Stimulated activated CD8-positive, alpha-beta memory T cell treated with anti-CD3 and anti-CD28 coated beads, Interleukin-15, amount 100 ng/mL, for 24 hours (primary cell): ENCODE measurements at regions not wholly inside any gene's neighbourhood (a gene's known extent, or its start where the extent isn't known, plus 50 kb on each side); places are given as distances from the start of the nearest gene placed in this dataset.
"Not testable (repeated sequence)": the region's sequence is repeated elsewhere in the genome, so short reads cannot be mapped to it uniquely, and the experiment has no call there.

Experiments used
- DNase-seq: peaks from one replicate; pipeline ENCODE4 v3.0.0-alpha.2; 2020; ENCODE audit warnings: low read depth

DNA sequence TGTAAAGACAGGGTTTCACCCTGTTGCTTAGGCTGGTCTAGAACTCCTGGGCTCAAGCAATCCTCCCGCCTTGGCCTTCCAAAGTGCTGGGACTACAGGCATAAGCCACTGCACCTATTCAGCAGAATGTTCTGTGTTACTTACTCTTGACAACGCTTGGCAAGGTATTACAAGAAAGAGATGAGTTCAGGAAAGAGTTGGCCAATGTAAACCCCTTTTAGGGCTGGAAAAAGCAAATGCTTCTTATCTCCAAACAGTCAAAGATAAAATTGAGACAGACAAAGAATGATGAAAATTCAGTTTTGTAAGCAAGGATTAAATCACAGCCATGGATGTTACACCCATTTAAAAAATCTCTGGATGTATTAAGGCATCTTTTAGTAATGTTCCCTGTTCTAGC is 114.0 kb upstream of the PODXL start:
- no peak for DNase-seq

DNA sequence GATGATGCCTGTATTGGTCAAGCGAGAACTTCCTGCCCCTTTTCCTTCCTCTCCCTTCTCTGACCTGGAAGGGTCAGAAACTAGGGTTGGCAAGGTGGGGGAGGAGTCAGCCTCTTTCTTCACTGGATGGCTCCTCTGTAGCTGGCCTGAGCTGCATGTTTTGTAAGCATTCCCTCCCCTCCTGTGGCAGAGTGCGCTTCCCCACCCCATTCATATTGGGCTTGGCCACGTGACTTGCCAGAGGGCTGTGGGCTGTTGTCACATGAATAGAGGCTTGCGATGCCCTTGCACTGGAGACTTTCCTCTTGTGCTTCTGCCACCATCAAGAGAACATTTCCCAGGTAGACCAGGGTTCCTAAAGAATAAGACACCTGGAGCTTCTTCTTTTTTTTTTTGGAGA is 111.3 kb upstream of the PODXL start:
- DNase-seq = no peak

DNA sequence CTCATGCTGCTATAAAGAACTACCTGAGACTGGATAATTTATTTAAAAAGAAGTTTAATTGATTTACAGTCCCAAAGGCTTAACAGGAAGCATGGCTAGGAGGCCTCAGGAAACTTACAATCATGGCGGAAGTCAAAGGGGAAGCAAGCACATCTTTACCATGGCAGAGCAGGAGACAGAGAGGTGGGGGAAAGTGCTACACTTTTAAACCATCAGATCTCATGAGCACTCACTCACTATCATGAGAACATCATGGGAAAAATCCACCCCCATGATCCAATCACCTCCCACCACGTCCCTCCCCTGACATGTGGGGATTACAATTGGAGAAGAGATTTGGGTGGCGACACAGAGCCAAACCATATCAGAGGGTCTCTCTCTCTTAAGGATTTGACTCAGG is 108.6 kb upstream of the PODXL start:
- no peak for DNase-seq

DNA sequence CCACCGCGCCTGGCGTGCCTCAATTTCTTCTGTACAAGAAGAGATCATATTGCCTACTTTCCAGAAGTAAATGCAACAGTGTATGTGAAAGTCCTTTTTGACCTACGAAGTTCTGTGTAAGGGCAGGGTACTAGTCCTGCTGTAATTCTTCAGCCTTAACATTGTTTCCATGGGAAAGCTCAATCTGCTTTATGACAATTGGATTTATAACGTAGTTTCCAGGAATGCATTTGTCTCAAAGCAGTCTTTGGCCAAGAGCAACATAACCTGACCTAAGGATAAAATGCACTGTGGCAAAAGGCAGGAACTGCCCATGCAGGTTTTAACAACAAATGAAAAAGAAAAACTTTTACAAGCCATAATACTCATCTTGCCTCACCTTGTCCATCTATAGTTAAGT is 108.1 kb upstream of the PODXL start:
- no peak for DNase-seq

DNA sequence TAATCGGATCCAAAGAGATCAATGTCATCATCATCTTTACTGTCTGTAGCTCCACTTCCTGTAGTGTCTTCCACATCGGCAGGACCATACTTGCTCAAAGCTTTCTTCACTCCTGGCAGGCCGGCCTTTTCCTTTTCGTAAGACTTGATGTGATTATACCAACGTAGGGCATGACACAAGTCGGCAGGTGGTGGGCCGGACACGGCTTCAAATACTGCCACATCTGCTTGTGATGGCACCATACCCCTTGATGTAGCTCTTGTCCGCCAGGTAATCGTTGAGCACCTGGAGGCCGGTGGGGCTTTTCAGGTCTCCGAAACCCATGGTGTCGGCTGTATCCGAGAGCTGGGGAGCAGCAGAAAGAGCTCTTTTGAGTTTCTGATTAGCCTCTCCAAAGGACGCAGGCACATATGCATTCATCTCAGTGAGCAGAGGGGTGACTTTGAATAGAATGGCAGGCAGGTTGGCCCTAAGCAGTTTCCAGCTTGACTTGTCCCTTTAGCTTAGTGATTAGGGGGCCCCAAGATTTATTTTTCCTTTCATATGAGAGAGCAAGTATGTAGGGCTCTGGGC is 106.0 kb upstream of the PODXL start:
- DNase-seq = not testable (repeated sequence)

DNA sequence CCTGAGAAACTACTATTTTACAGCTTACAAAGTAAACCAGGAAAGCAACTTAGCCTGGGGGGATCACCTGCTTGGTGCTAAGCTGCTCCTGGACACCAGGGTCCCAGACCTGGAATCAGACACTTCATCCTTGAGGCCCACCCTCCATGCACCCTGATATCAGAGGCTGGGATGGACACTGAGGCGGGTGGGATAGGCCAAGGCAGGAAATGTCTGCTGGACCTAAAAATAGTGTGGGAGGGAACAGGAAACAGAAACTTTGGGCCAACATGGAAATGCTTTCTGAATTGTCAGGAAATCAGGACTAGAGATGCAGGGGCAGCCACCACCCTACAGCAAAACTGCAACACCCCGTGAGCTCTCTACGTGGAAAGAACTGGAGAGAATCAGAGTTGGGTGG is 101.5 kb upstream of the PODXL start:
- DNase-seq = no peak

DNA sequence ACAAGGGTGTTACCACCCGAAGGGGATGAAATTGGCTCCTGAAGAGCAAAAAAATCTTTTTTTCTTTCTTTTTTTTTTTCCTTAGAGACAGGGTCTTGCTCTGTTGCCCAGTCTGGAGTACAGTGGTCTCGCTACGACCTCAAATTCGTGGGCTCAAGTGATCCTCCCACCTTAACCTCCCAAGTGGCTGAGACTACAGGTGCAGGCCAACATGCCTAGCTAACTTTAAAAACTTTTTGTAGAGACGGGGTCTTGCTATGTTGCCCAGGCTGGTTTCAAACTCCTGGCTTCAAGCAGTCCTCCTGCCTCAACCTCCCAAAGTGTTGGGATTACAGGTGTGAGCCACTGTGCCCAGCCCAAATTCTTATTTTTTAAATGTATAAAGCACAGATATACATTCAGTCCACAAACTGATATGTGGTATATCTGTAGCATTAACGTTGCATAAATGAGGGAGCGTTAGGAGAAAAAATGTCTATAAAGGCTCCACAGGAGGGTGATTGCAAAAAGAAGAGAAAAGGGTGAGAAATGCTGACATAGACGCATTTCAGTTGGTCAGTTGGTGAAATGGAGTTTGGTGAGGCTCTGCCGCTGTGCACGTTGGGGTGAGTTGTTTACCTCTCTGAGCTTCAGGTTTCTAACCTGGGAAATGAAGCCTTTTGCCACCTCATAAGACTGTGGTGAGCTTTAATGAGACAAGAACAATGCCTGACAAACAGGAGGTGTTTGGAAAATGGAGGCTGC is 100.7 kb upstream of the PODXL start:
- no peak for DNase-seq

DNA sequence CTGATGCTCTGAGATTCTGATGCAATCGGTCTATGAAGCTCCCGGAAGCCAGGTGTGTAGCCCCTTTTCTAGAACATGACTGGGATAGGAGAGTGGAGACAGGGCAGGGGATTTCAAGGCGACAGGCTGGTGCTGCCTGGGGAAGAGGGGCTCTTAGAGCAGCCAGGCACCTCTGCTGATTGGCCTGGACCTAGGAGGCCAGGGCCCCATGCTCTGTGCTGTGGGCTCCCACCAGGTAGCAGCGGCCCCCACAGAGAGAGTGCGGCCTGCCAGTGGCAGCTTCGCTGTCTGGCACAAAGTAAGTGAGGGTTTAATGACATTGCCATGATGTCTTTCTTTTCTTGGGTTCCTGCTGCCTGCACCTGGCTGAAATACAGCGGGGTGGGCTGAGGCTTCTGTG is 99.4 kb upstream of the PODXL start:
- no peak for DNase-seq

DNA sequence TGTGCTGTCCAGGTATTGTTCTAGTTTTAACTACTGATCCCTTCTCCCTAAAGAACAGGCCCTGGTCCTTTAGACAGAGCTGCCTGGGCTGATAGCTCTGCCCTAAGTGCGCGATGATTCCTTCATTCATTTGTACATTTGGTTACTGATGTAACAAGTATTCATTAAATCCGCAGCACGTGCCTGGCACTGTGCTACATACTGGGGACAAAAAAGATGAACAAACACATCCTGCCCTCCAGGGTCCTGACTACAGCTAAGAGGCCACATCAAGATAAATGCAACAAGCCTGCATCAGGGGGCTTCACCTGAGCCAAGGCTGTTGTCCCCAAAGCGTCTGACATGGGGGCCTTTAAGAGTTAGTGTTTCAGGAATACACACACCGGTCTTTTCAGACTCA is 99.0 kb upstream of the PODXL start:
- DNase-seq = no peak

DNA sequence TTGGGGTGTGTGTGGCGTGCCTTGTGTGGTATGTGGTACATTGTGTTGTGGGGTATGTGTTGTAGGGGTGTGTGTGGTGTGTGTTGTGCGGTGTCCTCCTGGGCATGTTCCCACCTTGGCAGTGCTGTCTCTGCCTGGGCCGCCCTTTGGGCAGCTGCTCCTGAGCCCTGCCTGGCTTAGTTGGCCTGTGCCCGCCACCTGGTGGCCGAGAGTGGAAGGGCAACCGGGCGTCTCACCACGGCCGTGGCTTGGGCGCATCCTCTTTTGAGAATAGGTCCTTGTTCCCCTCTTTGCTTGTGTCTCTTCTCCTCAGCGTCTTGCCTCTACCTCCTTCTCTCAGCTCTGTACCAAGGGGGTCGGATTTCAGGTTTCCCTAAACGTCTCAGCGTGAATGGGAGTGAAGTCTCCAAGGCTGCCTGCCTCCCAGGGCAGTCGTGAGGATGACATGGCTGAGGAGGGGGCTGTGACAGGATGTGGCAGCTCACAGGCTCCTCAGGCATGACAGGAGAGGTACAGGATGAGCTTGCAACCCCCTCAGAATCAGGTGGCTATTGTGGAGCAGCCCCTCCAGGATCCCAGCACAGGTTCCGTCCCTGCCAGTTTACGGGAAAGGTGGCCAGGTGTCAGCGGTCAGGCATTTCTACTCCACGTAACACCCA is 98.4 kb upstream of the PODXL start:
- DNase-seq = peak; percentile 78

DNA sequence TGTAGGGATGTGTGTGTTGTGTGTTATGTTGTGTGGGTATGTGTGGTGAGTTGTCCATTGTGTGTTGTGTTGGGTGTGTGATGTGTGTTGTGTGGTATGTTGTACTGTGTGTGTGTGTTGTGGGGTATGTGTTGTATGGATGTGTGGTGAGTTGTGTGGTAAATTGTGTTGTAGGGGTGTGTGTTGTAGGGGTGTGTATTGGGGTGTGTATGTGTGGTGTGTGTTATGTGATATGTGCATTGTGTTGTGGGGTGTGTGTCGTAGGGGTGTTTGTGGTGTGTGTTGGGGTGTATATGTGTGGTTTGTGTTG is 97.8 kb upstream of the PODXL start:
- no peak for DNase-seq

DNA sequence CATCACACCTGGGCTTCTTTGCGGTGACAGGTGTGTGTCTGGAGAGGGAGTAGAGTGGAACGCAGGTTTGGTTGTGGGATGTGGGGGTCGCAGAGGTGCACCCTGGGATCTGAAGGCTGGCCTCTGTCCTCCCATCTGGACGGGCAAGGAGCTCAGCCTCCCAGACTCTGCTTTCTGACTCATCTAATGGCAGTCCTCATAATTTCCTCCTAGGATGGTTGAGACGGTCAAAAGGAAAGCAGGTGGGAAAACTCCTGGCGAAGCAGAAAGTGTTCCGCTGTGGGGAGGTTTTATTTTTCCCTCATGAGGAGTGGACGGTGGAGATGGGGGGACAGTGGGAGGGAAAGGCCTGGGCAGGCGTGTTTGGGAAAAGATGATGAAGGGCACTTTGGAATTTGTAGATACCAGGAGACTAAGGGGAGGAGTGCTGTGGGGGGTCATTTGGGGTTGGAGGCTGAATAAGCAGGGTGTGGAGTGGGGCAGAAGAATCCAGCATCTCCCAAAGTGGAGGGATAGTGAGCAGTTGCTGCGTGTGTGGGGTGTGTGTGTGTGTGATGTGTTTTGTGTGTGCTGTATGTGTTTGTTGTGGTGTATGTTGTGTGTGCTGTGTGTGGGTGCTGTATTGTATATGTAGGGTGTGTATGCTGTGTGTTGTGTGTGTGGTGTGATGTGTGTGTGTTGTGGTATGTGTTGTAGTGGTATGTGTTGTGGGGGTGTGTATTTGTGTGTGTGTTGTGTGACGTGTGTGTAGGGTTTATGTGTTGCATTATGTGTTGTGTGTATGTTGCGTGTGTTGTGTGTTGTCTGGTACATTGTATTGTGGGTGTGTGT is 97.2 kb upstream of the PODXL start:
- DNase-seq = no peak

DNA sequence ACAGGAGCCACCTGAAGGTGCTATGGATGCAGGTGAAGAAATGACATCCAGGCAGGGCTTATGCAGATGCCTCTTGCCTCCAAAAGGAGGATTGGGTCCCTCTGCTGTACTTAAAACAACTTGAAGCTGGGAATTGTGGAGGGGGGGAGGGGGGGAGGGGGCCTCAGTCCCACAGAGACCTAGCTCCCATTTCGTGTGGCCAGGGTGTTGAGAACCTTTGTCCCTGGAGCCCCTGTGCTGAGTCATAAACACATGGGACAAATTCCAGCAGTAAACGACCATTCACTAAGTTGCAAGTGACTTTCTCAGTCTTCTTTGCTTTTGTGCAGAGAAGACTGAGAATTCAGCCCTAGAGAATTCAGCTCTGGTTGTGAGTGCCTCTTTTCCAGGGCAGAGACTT is 96.5 kb upstream of the PODXL start:
- no peak for DNase-seq

DNA sequence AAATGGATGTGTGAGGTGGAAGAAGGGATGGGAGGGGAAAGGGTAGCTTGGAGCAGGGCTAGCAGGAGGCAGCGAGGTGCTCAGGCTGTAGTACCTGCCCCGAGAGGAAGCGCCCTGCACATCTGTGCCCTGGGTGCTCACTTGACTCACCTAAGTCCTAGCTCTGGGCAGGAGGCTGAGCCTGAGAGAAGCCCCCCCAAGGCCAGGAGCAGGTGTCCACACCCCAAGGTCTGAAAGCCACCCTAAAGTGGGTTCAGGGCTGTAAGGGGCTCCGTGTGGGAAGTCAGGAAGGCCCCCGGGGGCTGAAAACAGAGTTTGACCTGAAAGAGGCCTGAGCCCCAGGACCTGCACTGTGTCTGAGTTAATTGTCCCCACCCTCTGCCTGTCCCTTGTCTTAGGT is 95.8 kb upstream of the PODXL start:
- DNase-seq = no peak

DNA sequence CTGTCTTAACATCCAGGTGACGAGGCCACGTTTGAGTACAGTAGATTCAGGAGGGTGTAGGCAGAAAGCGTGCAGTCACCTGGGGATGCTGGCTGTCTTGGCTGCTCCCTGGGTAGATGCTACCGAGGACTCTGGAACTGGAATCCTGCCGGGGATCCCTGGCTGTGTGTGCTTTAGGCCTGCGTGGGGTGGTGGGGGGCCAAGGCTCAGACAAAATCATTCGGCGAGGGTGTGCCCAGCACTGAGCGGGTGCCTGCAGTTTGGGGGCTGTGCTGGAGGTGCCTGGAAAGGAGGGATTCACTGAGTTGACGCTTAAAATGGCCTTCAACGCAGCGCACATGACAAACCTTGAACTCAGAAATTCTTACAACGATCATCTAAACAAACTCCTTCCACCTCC is 93.5 kb upstream of the PODXL start:
- DNase-seq = no peak

DNA sequence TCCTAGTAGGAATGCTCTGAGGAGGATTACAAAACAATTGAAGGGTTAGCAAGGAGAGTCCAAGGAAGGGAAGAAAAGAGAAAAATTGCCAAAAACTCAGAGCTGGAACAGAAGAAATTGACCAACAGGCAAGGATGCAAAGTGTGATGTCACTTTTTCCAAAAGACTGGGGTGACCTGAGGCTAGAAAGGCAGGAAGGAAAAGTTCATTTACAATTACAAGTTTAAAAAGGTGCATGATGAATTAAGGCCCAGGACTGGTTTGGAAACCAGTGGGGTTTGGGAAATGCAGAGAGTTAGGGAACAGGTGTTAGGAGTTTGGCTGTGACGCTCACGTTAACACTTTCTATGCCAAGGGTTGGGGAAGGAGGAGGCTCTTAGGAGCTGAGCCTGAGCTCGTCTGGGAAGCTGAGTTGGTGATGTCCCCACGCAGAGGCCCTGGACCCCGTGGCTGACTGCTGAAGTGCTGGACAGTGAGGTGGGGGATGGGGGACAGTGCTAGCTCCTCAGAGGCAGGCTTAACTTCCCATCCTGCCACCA is 92.6 kb upstream of the PODXL start:
- no peak for DNase-seq

DNA sequence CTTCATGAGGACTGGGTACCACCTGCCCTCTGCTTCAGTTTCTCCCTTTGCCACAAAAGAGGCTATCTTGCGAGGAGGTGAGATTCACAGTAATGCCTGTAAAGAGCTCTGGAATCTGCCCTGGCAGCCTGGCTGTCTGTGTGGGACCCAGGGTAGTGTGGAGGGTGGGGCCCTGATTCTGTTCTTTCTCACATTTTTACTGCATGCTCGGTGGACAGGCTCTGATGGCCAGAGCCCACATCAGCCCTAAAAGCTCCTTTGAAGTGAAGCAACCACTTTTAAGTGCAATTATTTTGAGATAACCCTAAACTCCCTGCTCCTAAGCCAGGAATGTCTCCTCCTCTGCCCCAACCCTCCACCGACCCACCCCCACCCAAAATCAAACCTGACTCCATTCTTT is 92.1 kb upstream of the PODXL start:
- no peak for DNase-seq

DNA sequence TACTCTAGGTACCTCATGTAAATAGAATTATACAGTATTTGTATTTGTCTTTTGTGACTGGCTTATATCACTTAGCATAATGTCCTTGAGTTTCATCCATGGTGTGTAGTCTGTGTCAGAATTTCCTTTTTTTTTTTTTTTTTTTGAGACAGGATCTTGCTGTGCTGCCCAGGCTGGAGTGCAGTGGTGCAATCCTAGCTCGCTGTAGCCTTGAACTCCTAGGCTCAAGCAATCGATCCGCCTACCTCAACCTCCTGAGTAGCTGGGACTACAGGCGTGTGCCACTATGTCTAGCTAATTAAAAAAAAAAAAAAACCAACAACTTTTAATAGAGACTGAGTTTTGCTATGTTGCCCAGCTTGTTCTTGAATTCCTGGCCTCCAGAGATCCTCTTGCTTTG is 89.8 kb upstream of the PODXL start:
- no peak for DNase-seq

DNA sequence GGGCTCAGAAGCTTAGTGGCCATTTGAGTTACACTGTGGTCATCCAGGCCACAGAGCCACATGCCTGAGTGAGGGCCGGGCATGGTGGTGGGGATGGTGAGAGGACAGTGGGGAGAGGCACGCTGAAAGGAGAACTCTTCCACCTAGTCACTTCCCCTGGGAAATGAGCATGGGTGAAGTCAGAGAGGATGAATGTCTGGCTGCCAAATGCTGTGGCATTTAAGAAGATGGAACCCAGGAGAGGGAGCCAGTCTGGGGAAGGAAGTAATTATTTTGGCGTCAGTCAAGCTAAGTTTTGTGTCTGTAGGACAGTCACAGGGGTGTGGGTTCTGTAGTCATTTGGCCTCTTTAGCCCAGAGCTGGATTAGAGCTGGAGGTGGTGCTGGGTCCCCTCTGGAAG is 86.0 kb upstream of the PODXL start:
- DNase-seq = no peak

DNA sequence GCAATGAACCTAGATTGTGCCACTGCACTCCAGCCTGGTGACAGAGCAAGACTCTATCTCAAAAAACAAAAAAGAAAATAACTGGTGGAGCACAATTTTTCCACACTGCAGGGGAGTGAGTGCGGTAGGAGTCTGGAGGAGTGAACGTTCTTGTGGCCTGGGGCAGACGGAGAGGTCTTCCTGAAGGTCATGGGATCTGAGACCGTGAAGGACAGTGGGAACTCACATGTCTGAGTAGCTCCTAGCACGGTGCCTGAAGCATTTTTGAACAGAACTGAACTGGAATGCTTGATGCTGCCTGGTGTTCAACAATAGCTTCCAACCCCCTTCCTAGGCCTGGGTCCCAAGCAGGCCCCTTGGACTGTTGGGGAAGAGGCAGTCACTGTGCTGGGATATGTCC is 84.3 kb upstream of the PODXL start:
- DNase-seq = no peak

DNA sequence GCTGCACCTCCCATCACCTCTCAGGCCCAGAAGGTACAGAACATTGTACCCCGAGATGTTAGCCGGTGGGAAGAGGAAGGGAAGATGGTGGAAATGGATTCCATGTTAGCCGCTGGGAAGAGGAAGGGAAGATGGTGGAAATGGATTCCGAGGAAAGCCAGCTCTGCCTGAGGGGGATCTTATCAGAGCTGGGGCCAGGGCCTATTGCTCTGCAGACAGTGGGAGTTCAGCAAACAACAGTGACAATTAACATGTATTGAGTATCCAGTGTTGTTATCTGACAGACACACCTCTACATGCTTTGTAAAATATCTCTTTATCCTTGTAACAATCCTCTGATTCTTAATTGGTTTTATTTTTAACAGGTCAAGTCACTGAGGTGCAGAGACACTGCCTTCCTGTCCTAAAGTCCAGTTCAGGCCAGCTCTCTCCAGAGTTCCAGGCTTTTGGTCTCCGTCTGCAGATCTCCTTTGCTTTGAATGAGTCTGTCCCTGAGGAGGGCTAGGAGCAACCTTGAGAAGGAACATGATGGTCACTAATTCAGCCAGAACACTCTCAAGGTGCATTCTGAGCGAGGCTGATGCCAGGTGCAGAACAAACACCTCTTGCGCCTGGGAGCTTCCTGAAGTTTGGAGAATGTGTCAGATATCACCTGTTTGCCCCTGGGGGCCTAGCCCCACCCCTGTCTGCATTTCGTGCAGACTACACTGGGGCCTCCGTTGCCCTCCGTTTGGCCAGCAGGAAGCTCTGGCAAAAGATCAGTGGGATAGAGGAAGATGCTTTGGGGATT is 82.4 kb upstream of the PODXL start:
- DNase-seq = no peak

DNA sequence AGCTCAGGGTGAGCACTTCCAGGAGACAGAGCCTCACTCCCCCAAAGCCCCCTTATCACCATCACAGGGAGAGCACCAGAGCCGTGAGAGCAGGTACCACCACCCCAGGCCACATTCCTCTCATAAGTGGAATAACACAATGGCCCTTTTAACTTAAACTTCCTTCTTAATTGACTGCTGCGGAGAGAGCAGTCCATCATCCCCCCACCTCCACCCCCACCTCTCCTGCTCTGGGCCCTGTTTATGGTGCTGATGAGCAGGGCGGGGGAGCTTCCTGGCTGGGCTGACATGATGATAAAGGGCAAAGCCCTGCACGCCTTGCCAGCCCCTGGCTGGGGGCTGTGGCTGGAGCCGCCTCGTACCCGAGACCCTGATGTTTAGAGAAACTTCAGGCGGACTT is 81.4 kb upstream of the PODXL start:
- no peak for DNase-seq
